UCSD-AML1 (cell line): ENCODE measurements at regions not wholly inside any gene's neighbourhood (a gene's known extent, or its start where the extent isn't known, plus 50 kb on each side); places are given as distances from the start of the nearest gene placed in this dataset.
"Not testable (repeated sequence)": the region's sequence is repeated elsewhere in the genome, so short reads cannot be mapped to it uniquely, and the experiment has no call there.

Experiments
- DNase-seq: peaks from one replicate; lab custom pipeline; 2025; ENCODE audit not compliant: unreplicated experiment; lab: John Stamatoyannopoulos, UW

GRCh38 chr5:107011605-107012004, 659.1 kb downstream of the EFNA5 start:
- no peak for DNase-seq

GRCh38 chr5:107010060-107010459, 660.7 kb downstream of the EFNA5 start:
- DNase-seq = no peak

GRCh38 chr5:107005653-107006052, 665.1 kb downstream of the EFNA5 start:
- DNase-seq = no peak

- no peak for DNase-seq
These were observed 665.6 kb downstream of the EFNA5 start for GRCh38 chr5:107005161-107005560.

GRCh38 chr5:107002115-107002514, 668.6 kb downstream of the EFNA5 start:
- DNase-seq = no peak

GRCh38 chr5:106999506-106999905, 671.2 kb downstream of the EFNA5 start:
- DNase-seq = not testable (repeated sequence)

GRCh38 chr5:106986006-106986405, 684.7 kb downstream of the EFNA5 start:
- no peak for DNase-seq

- no peak for DNase-seq
These were observed 685.6 kb downstream of the EFNA5 start for GRCh38 chr5:106985174-106985573.

GRCh38 chr5:106979178-106979577, 691.6 kb downstream of the EFNA5 start:
- not testable (repeated sequence) for DNase-seq

GRCh38 chr5:106978582-106979165, 692.1 kb downstream of the EFNA5 start:
- not testable (repeated sequence) for DNase-seq

GRCh38 chr5:106976363-106976762, 694.4 kb downstream of the EFNA5 start:
- no peak for DNase-seq

- no peak for DNase-seq
These were observed 696.5 kb downstream of the EFNA5 start for GRCh38 chr5:106974272-106974671.

GRCh38 chr5:106966686-106967315, 703.9 kb downstream of the EFNA5 start:
- no peak for DNase-seq

- no peak for DNase-seq
These were observed 706.6 kb downstream of the EFNA5 start for GRCh38 chr5:106964132-106964531.

- DNase-seq = no peak
These were observed 707.1 kb downstream of the EFNA5 start for GRCh38 chr5:106963630-106964029.

- DNase-seq = no peak
These were observed 708.1 kb downstream of the EFNA5 start for GRCh38 chr5:106962464-106963230.

- DNase-seq = no peak
These were observed 711.4 kb downstream of the EFNA5 start for GRCh38 chr5:106959387-106959786.

GRCh38 chr5:106957336-106957735, 713.4 kb downstream of the EFNA5 start:
- DNase-seq = no peak

- no peak for DNase-seq
These were observed 713.9 kb downstream of the EFNA5 start for GRCh38 chr5:106956886-106957285.

- no peak for DNase-seq
These were observed 714.5 kb downstream of the EFNA5 start for GRCh38 chr5:106956187-106956586.

- no peak for DNase-seq
These were observed 729.8 kb downstream of the EFNA5 start for GRCh38 chr5:106940986-106941385.

GRCh38 chr5:106940301-106940846, 730.4 kb downstream of the EFNA5 start:
- DNase-seq = no peak
